ENCODE measurements at regions not wholly inside any gene's neighbourhood (a gene's known extent, or its start where the extent isn't known, plus 50 kb on each side); places are given as distances from the start of the nearest gene placed in this dataset.

- no peaks in the 10 kb centered on the region for H3K36me3 ChIP-seq (ENCODE audit: control insufficient read depth, insufficient read depth, low read length)
- no peak overlapping the region for H3K9ac ChIP-seq (ENCODE audit: insufficient read depth, low read length)
- H2AFZ ChIP-seq (ENCODE audit: low read length) = no peak overlapping the region
- TF ChIP-seq EZH2 (IDR thresholded peaks at IDR 0.05; ENCODE audit: low read length, missing control alignments) (no peak), CTCF (conservative IDR thresholded peaks at IDR 0.05 in 1 of 2, IDR thresholded peaks at IDR 0.05 in 1 of 2; ENCODE audit: low read depth in 1 of 2, low read length in 2 of 2) (peak; percentile 44 to 52)
- H3K4me2 ChIP-seq (ENCODE audit: extremely low read depth, insufficient read depth, low read length) = no peak overlapping the region
- no peaks in the 10 kb centered on the region for H3K4me1 ChIP-seq (ENCODE audit: control insufficient read depth, extremely low read depth, insufficient read depth, low read length)
- H3K9me3 ChIP-seq (ENCODE audit: control insufficient read depth, insufficient read depth, low read depth, low read length) = no peaks in the 10 kb centered on the region
- H4K20me1 ChIP-seq (ENCODE audit: control insufficient read depth, extremely low read depth, insufficient read depth, low read length) = no peaks in the 10 kb centered on the region
- peak; percentile 25 to 46 for DNase-seq (ENCODE audit: low read depth in 2 of 2)
- no peaks in the 10 kb centered on the region for H3K27me3 ChIP-seq (ENCODE audit: control insufficient read depth, insufficient read depth, low read length)
- no peak overlapping the region for H3K27ac ChIP-seq (ENCODE audit: insufficient read depth, low read length)
- H3K79me2 ChIP-seq (ENCODE audit: control insufficient read depth, insufficient read depth, low read length) = no peaks in the 10 kb centered on the region
- H3K4me3 ChIP-seq (replicated peaks in 1 of 4; ENCODE audit: control extremely low read depth in 1 of 4, insufficient read depth in 1 of 4, low read depth in 3 of 4, low read length in 4 of 4) = no peak overlapping the region
These were observed 76.9 kb upstream of the GCFC2 start for GRCh38 chr2:75787532-75788132.

GRCh38 chr2:75775311-75775823 lies 64.7 kb upstream of the GCFC2 start:
- no peak overlapping the region for H3K4me2 ChIP-seq (ENCODE audit: extremely low read depth, insufficient read depth, low read length)
- no peak overlapping the region for H2AFZ ChIP-seq (ENCODE audit: low read length)
- no peak overlapping the region for H3K27ac ChIP-seq (ENCODE audit: insufficient read depth, low read length)
- no peaks in the 10 kb centered on the region for H3K9me3 ChIP-seq (ENCODE audit: control insufficient read depth, insufficient read depth, low read depth, low read length)
- TF ChIP-seq EZH2 (IDR thresholded peaks at IDR 0.05; ENCODE audit: low read length, missing control alignments) (no peak), CTCF (conservative IDR thresholded peaks at IDR 0.05 in 1 of 2, IDR thresholded peaks at IDR 0.05 in 1 of 2; ENCODE audit: low read depth in 1 of 2, low read length in 2 of 2) (no peak)
- no peaks in the 10 kb centered on the region for H3K36me3 ChIP-seq (ENCODE audit: control insufficient read depth, insufficient read depth, low read length)
- no peak overlapping the region for H3K9ac ChIP-seq (ENCODE audit: insufficient read depth, low read length)
- DNase-seq (ENCODE audit: low read depth in 2 of 2) = no peak
- no peaks in the 10 kb centered on the region for H4K20me1 ChIP-seq (ENCODE audit: control insufficient read depth, extremely low read depth, insufficient read depth, low read length)
- H3K4me1 ChIP-seq (ENCODE audit: control insufficient read depth, extremely low read depth, insufficient read depth, low read length) = no peaks in the 10 kb centered on the region
- no peak overlapping the region for H3K4me3 ChIP-seq (replicated peaks in 1 of 4; ENCODE audit: control extremely low read depth in 1 of 4, insufficient read depth in 1 of 4, low read depth in 3 of 4, low read length in 4 of 4)
- H3K27me3 ChIP-seq (ENCODE audit: control insufficient read depth, insufficient read depth, low read length) = no peaks in the 10 kb centered on the region
- no peaks in the 10 kb centered on the region for H3K79me2 ChIP-seq (ENCODE audit: control insufficient read depth, insufficient read depth, low read length)

- no peak overlapping the region for H3K4me3 ChIP-seq (replicated peaks in 1 of 4; ENCODE audit: control extremely low read depth in 1 of 4, insufficient read depth in 1 of 4, low read depth in 3 of 4, low read length in 4 of 4)
- no peak overlapping the region for H3K27ac ChIP-seq (ENCODE audit: insufficient read depth, low read length)
- TF ChIP-seq CTCF (conservative IDR thresholded peaks at IDR 0.05 in 1 of 2, IDR thresholded peaks at IDR 0.05 in 1 of 2; ENCODE audit: low read depth in 1 of 2, low read length in 2 of 2) = no peak
- no peak for TF ChIP-seq EZH2 (IDR thresholded peaks at IDR 0.05; ENCODE audit: low read length, missing control alignments)
- H2AFZ ChIP-seq (ENCODE audit: low read length) = no peak overlapping the region
- H3K9ac ChIP-seq (ENCODE audit: insufficient read depth, low read length) = no peak overlapping the region
- H3K9me3 ChIP-seq (ENCODE audit: control insufficient read depth, insufficient read depth, low read depth, low read length) = no peaks in the 10 kb centered on the region
- H4K20me1 ChIP-seq (ENCODE audit: control insufficient read depth, extremely low read depth, insufficient read depth, low read length) = no peaks in the 10 kb centered on the region
- DNase-seq (ENCODE audit: low read depth in 2 of 2) = no peak
- no peaks in the 10 kb centered on the region for H3K36me3 ChIP-seq (ENCODE audit: control insufficient read depth, insufficient read depth, low read length)
- no peaks in the 10 kb centered on the region for H3K4me1 ChIP-seq (ENCODE audit: control insufficient read depth, extremely low read depth, insufficient read depth, low read length)
- H3K27me3 ChIP-seq (ENCODE audit: control insufficient read depth, insufficient read depth, low read length) = no peaks in the 10 kb centered on the region
- H3K79me2 ChIP-seq (ENCODE audit: control insufficient read depth, insufficient read depth, low read length) = no peaks in the 10 kb centered on the region
- no peak overlapping the region for H3K4me2 ChIP-seq (ENCODE audit: extremely low read depth, insufficient read depth, low read length)
These were observed 62.4 kb upstream of the GCFC2 start for GRCh38 chr2:75772908-75773630.
